ENCODE measurements at regions not wholly inside any gene's neighbourhood (a gene's known extent, or its start where the extent isn't known, plus 50 kb on each side); places are given as distances from the start of the nearest gene placed in this dataset.

- no peak for DNase-seq (ENCODE audit: low read depth)
Observed at GRCh38 chr7:155927905-155928304, 115.6 kb upstream of the SHH start.

- no peak for DNase-seq (ENCODE audit: low read depth)
Observed at GRCh38 chr7:155925682-155926081, 113.4 kb upstream of the SHH start.

- no peak for DNase-seq (ENCODE audit: low read depth)
Observed at GRCh38 chr7:155922067-155922816, 110.0 kb upstream of the SHH start.

- DNase-seq (ENCODE audit: low read depth): no peak
Observed at GRCh38 chr7:155921804-155922066, 109.5 kb upstream of the SHH start.

- DNase-seq (ENCODE audit: low read depth): no peak
Observed at GRCh38 chr7:155921086-155921803, 109.0 kb upstream of the SHH start.

- no peak for DNase-seq (ENCODE audit: low read depth)
Observed at GRCh38 chr7:155920068-155920461, 107.8 kb upstream of the SHH start.

GRCh38 chr7:155919391-155920067 is 107.3 kb upstream of the SHH start:
- peak; percentile 48 for DNase-seq (ENCODE audit: low read depth)

- DNase-seq (ENCODE audit: low read depth): peak; percentile 98
Observed at GRCh38 chr7:155918720-155919390, 106.6 kb upstream of the SHH start.

- DNase-seq (ENCODE audit: low read depth): peak; percentile 40
Observed at GRCh38 chr7:155917836-155918430, 105.7 kb upstream of the SHH start.

GRCh38 chr7:155916926-155917655 is 104.8 kb upstream of the SHH start:
- no peak for DNase-seq (ENCODE audit: low read depth)

- DNase-seq (ENCODE audit: low read depth): no peak
Observed at GRCh38 chr7:155914341-155914740, 102.1 kb upstream of the SHH start.

GRCh38 chr7:155913719-155914118 is 101.5 kb upstream of the SHH start:
- no peak for DNase-seq (ENCODE audit: low read depth)

- no peak for DNase-seq (ENCODE audit: low read depth)
Observed at GRCh38 chr7:155913291-155913690, 101.0 kb upstream of the SHH start.

GRCh38 chr7:155911471-155912105 is 99.3 kb upstream of the SHH start:
- DNase-seq (ENCODE audit: low read depth): no peak

GRCh38 chr7:155908385-155908784 is 96.1 kb upstream of the SHH start:
- DNase-seq (ENCODE audit: low read depth): no peak

GRCh38 chr7:155907450-155908200 is 95.4 kb upstream of the SHH start:
- DNase-seq (ENCODE audit: low read depth): no peak

- DNase-seq (ENCODE audit: low read depth): no peak
Observed at GRCh38 chr7:155901176-155901575, 88.9 kb upstream of the SHH start.

GRCh38 chr7:155899596-155899995 is 87.3 kb upstream of the SHH start:
- no peak for DNase-seq (ENCODE audit: low read depth)

- no peak for DNase-seq (ENCODE audit: low read depth)
Observed at GRCh38 chr7:155897758-155898386, 85.6 kb upstream of the SHH start.

Data from Daoy (cell line).